GM13976 (cell line): ENCODE measurements at regions not wholly inside any gene's neighbourhood (a gene's known extent, or its start where the extent isn't known, plus 50 kb on each side); places are given as distances from the start of the nearest gene placed in this dataset.

Experiments used
- DNase-seq: peaks from one replicate; pipeline ENCODE4 v3.0.0; 2012; ENCODE audit warnings: low spot score
- in situ Hi-C: fragments of 300-500 bp; cut with MboI; formaldehyde crosslinking; loops from one replicate; pipeline ENCODE4 v1.12.0; 2022; ENCODE audit warnings: low sequenced_read_pairs, mixed read lengths, inconsistent platforms; ENCODE audit not compliant: unreplicated experiment
- TF ChIP-seq, protein P1 (sequence below): IDR thresholded peaks from 2 replicates; pipeline ENCODE4 v1.5.1; 2012; ENCODE audit warnings: borderline replicate concordance, mild to moderate bottlenecking; ENCODE audit not compliant: insufficient read depth; ENCODE audit errors: extremely low read depth, missing control alignments, control extremely low read depth

DNA sequence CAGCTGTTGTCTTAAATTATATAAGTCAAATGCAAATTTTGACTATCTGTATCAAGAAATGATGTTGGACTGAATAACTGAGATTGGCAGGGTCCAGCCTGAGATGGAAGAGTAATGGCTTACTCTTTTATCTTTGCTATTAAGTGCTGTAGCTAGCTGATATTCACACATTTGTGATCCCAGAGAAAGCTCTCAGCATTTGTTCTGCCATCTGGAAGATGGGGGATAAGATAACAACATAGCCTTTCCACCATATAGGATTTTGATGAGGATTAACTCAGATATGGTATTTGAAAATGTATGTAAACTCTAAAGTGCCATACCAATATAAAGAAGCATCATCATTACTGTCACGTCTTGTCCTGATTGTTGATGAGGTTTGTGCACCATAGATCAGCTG lies 1063.2 kb upstream of the TENM4 start:
- in situ Hi-C loops = no loop called here
- TF ChIP-seq, protein P1, sequence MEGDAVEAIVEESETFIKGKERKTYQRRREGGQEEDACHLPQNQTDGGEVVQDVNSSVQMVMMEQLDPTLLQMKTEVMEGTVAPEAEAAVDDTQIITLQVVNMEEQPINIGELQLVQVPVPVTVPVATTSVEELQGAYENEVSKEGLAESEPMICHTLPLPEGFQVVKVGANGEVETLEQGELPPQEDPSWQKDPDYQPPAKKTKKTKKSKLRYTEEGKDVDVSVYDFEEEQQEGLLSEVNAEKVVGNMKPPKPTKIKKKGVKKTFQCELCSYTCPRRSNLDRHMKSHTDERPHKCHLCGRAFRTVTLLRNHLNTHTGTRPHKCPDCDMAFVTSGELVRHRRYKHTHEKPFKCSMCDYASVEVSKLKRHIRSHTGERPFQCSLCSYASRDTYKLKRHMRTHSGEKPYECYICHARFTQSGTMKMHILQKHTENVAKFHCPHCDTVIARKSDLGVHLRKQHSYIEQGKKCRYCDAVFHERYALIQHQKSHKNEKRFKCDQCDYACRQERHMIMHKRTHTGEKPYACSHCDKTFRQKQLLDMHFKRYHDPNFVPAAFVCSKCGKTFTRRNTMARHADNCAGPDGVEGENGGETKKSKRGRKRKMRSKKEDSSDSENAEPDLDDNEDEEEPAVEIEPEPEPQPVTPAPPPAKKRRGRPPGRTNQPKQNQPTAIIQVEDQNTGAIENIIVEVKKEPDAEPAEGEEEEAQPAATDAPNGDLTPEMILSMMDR = no peak
- DNase-seq = no peak

DNA sequence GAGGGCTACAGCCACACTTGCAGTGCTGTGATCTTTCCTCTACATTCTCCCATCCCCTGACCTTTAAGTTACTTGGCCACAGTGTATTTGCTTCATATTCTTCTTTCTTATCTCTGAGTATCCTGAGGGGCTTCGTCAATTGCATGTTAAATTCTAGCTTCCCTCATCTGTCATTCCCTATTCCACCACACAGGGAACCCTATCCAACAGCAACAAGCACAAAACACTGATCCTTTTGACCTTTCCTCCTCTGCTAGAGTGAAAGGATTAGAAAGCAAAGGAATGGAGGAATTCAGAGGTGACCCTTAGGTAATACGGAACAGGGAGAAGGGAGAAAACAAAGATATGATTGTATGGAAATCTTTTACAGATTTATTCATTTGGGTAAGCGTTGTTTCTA lies 1061.7 kb upstream of the TENM4 start:
- in situ Hi-C loops = no loop called here

DNA sequence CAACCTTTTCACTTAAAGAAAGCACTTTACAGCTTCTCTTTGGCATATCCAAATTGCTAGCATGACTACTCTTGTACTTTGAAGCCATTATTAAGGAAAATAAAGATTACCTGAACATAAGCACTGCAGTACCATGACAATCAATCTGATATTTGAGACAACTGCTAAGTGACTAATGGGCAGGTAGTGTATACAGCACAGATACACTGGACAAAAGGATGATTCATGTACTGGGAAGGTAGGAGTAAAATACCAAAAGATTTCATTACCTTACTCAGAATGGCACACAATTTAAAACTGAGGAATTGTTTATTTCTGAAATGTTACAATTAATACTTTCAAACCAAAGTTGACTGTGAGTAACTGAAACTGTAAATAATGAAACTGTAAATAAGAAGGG lies 1054.3 kb upstream of the TENM4 start:
- no peak for DNase-seq
- TF ChIP-seq, protein P1 = no peak
- in situ Hi-C loops = no loop called here

More for the DNA sequence above, 1061.7 kb upstream of the TENM4 start:
- no peak for DNase-seq
- TF ChIP-seq, protein P1 = no peak

DNA sequence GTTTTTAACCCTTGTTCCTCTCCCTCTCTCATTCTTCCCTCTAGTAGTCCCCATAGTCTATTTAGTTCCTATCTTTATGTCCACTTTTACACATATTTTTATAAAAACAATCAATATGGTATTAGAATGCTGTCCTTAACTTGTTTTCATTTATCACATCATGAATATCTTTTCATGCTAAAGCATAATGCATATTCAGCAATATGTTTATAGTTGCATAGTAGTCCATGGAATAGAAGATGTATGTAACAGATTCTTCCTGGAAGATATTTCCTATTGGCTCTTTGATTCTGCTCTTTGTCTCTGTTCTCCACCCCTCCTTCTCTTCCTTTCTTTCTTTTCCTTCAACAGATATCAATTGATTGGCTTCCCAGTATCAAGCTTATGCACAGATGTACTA lies 1047.1 kb upstream of the TENM4 start:
- in situ Hi-C loops = no loop called here
- DNase-seq = no peak
- TF ChIP-seq, protein P1 = no peak

DNA sequence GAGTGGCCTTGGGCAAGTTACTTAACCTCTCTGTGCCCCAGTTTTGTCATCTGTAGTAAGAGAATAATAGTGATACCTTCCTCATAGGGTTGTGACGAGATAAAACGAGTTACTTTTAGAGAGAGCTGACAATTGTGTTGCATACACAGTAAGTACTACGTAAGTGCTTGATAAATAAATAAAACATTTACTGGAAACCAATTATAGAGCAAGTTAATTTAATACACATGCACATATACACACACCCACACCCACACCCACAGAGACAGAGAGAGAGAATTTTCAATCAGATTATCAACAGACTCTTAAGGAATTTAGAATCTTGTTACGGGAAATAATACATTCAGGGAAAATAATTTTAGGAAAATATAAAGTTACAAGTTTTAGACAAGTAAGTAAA lies 1045.8 kb upstream of the TENM4 start:
- TF ChIP-seq, protein P1 = no peak
- in situ Hi-C loops = no loop called here

DNA sequence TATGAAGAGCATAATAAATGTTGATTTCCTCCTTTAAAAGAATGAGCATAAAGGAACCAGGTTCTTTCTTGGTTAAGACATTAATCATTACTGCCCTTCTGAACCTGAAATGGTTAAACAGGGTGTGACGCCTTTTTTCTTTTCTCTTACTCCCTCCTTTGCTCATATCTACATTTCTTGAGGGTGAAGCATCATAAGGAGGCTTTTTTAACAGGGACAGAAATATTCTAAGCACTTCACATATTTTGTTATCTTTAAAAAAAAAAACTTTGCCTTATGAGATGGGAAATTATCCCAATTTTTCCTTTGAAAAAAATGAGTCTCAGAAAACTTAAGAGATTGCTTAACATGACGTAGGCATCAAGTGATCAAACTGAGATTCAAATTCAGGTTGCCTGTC lies 1036.3 kb upstream of the TENM4 start:
- no peak for DNase-seq
- TF ChIP-seq, protein P1 = no peak
- in situ Hi-C loops = no loop called here

More for the DNA sequence above, 1045.8 kb upstream of the TENM4 start:
- DNase-seq = no peak

DNA sequence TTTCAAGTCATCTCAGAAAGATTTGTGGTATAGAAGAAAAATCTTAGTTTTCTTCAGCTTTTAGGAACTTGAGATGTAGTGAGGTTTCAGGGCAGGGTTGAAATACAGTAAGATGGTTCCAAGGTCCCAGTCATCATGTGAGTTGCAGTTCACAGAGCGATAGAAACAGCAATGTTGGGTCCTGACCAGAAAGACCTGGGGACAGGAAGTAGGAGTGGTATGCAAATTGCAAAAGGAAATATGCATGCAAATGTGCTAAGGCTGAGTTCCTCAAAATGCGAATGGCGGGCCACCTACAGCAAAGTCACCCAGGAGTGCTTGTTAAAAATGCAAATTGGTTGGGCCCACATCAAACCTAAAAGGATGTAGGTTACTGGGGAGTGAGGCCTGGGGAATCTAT lies 1032.7 kb upstream of the TENM4 start:
- TF ChIP-seq, protein P1 = no peak
- DNase-seq = no peak
- in situ Hi-C loops = no loop called here
